ENCODE measurements at regions not wholly inside any gene's neighbourhood (a gene's known extent, or its start where the extent isn't known, plus 50 kb on each side); places are given as distances from the start of the nearest gene placed in this dataset.

GRCh38 chr12:13724136-13724535 lies 257.3 kb downstream of the GRIN2B start:
- TF ChIP-seq MAX (IDR thresholded peaks at IDR 0.05), result no peak
- no peak for TF ChIP-seq CTCF (IDR thresholded peaks at IDR 0.05)
- TF ChIP-seq MAZ (IDR thresholded peaks at IDR 0.05; ENCODE audit: borderline replicate concordance, low read depth, low read length), result no peak
- no peak for TF ChIP-seq ESRRA (IDR thresholded peaks at IDR 0.05; ENCODE audit: borderline replicate concordance, low read length)

All from A549 (cell line).